Suprapubic skin (tissue), 4 donors: ENCODE measurements at regions not wholly inside any gene's neighbourhood (a gene's known extent, or its start where the extent isn't known, plus 50 kb on each side); places are given as distances from the start of the nearest gene placed in this dataset.

Source experiments
- POLR2A ChIP-seq, 2 donors: fragments of 450-650 bp; IDR thresholded peaks; one replicate each; pipeline ENCODE4 v1.6.1; 2017; ENCODE audit warnings: antibody characterized with exemption in 2 of 2, mild to moderate bottlenecking in 2 of 2, moderate library complexity in 2 of 2
- POLR2AphosphoS5 ChIP-seq, 3 donors: sonication (generic); formaldehyde crosslinking; IDR thresholded peaks; one replicate each; pipeline ENCODE4 v1.6.1; 2017; ENCODE audit warnings: antibody characterized with exemption in 3 of 3
- TF ChIP-seq, protein P1 (sequence below), 2 donors: fragments of 200-600 bp in 1 of 2; fragments of 450-650 bp in 1 of 2; sonication (generic) in 1 of 2; IDR thresholded peaks; one replicate each; pipeline ENCODE4 v1.5.1; 2016 to 2019; ENCODE audit warnings: antibody characterized with exemption in 2 of 2, mild to moderate bottlenecking in 1 of 2, moderate library complexity in 1 of 2

DNA sequence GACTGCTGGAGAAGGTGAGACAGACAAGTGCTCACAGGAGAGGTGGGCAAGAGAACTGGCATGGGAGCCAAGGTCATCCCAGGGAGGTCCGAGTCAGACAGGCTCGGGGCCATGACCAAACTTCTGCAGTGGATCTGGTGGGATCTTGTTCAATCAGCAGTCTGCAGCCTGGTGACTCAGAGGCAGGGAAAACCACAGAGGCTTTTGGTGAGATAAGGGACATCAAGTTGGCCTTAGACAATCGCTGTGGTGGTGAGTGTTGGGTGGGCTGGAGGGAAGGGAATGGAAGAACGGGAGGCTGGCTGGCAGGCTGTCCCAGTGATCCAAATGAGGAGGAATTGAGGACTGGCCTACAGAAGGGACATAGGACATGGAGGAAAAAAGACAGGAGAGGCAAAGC lies 123.8 kb downstream of the TMEM174 start:
- TF ChIP-seq, protein P1, sequence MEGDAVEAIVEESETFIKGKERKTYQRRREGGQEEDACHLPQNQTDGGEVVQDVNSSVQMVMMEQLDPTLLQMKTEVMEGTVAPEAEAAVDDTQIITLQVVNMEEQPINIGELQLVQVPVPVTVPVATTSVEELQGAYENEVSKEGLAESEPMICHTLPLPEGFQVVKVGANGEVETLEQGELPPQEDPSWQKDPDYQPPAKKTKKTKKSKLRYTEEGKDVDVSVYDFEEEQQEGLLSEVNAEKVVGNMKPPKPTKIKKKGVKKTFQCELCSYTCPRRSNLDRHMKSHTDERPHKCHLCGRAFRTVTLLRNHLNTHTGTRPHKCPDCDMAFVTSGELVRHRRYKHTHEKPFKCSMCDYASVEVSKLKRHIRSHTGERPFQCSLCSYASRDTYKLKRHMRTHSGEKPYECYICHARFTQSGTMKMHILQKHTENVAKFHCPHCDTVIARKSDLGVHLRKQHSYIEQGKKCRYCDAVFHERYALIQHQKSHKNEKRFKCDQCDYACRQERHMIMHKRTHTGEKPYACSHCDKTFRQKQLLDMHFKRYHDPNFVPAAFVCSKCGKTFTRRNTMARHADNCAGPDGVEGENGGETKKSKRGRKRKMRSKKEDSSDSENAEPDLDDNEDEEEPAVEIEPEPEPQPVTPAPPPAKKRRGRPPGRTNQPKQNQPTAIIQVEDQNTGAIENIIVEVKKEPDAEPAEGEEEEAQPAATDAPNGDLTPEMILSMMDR (IDR thresholded peaks at IDR 0.05) = no peak
- no peak for TF ChIP-seq POLR2AphosphoS5 (IDR thresholded peaks at IDR 0.05)
- no peak for TF ChIP-seq POLR2A (IDR thresholded peaks at IDR 0.05)
